DMS79 treated with DMSO at 0.1 percent for 48 hours (cell line): ENCODE measurements at regions not wholly inside any gene's neighbourhood (a gene's known extent, or its start where the extent isn't known, plus 50 kb on each side); places are given as distances from the start of the nearest gene placed in this dataset.

Experiments
- DNase-seq: peaks from one replicate; lab custom pipeline; 2025; lab: John Stamatoyannopoulos, UW

- DNase-seq, result peak; percentile 87
Measured at GRCh38 chr9:14433351-14434157, 119.6 kb upstream of the NFIB start.

DNA sequence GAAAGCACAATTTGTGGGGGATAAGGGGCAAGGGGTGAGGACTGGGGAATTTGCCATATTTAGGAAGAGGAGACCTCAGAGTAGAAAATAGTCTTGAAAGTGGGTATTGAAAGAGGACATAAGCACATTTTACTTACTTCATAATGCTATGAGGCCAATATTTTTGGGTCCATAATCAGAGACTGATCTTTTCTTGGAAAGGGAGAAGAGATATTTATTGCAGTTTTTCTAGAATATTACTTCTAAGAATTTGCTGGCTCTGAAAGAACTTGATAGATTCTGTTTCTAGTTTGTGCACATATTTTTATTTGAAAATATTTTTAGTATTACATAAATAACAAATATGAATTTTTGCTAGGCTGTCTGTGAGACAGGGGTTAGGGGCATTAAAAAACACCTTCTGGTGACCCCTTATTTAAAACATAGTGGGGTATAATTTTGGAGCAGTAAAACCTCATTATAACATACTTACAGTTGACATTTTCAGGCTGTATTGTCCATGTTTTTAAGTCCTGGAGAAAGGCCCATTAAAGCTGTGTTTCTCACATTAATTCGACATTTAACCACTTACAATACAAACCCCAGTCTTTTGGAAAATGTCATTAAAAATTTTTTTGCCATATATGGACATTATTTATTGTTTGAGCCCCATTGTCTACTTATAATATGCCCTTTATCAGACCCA lies 118.9 kb upstream of the NFIB start:
- no peak for DNase-seq

DNA sequence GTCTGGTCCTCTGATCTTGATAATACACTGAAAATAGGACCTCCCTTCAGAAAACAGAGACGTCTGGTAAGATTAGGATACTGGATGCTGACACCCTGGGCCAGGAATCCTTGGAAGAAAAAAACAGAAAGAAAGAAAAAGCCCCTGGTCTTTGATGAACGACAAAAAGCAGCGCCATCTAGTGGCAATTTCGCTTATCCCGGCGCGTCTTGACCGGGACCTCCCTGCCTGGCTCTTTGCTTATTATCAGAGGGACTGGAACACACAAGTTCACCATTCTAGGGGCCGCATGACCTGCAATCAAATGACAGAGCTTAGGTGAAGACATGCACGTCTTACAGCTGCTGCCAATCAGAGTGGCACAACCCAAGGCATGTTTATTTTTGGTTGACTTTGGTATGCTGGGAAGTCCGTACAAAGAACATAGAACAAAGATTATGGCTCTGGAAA lies 114.9 kb upstream of the NFIB start:
- DNase-seq, result peak; percentile 52

DNA sequence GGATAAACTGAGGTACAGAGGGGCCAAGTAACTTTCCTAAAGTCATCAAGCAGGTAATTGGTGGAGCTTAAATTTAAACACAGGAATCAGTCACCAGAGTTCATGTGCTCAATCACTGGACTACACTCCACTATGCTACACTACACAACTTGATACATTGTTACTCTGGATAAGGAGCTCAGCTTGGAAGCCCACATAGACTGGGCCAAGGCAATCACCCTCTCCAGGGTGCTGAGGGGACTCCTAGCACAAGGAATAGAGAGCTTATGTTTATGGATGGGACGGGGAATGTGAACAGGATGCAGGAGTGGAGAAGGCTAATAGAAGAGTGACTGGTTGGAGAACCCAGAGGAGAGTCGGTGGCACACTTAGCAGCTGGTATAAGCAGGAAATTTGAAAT lies 113.5 kb upstream of the NFIB start:
- no peak for DNase-seq

- no peak for DNase-seq
Measured at GRCh38 chr9:14424983-14425382, 111.0 kb upstream of the NFIB start.

- DNase-seq, result no peak
Measured at GRCh38 chr9:14424289-14424688, 110.3 kb upstream of the NFIB start.

DNA sequence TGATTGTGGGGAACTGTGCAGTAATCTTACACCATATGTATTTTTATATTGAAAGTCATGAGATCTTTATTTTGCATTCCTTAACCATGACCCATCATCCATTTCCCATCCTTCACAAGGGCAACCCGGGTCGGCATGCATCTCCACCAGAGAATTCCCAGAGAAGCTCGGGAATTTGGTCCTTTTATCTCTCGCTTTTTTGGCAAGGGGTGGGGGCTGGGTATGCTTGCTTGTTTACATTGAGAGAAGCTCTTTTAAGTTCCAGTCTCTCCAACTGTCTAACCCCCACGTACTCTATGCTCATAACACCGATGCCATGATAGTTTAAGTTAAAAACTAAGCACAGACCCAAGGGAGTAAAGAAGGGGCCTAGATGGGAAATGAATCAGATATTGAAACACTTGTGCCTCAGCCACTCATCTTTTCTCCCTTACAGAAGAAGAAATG lies 109.9 kb upstream of the NFIB start:
- DNase-seq, result no peak

DNA sequence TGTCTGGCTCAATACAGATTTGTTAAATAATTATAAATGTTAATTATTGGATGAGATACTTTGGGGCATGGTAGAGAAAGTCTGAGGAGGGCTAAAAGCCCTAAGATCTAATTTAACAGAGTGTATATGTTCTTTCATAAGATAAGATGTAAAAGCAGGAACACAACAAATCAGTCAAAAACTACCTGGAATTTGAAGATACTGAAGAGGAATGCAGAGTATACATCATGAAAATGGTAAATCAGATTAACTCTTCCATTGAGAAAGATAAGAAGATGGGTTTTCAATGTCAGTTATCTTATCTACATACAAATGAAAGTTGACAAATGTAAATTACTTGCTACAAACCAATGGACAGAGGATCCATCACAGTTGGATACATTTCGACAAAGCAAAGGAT lies 107.3 kb upstream of the NFIB start:
- DNase-seq, result no peak

- DNase-seq, result no peak
Measured at GRCh38 chr9:14418941-14419937, 105.3 kb upstream of the NFIB start.

DNA sequence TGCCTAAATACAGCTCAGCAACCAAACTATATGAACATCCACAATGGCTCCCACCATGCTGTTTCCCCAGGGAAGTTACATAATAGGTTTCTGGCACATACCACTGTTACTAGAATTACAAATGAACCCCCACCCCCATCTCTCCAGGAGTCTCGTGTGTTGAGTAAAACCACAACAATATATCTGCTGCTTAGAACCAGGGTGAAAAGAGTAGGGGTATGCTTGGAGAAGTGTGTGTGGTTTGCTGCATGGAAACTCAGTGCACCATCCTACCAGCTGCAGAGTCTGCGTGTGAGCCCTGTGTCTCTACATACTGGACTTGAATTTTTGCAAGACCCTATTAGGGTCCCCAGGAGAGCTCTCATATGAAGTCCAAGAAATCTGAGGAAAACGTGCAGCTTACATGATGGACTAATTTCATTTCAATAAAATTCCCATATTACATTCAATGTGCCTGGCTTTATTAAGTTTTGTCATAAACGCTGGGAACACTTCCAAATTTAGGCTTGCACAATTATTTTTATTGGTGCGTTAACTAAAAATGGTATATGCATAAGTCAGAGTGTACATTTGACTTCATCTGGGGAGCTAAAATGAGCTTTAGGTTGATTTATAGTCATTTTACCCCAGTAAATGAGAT lies 104.5 kb upstream of the NFIB start:
- DNase-seq, result no peak

DNA sequence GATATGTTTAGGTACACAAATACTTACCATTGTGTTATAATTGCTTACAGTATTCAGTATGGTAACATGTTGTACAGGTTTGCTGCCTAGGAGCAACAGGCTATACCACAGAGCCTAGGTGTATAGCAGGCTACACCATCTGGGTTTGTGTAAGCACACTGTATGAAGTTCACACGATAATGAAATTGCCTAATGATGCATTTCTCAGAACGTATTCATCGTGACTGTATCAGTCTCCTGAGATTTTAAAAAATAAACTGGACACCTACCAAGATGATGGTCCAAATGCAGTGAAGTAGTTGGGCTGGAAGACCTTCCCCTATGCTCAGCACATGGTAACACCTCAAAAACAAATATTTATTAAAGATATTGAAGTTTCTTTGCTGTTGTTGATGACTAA lies 103.3 kb upstream of the NFIB start:
- DNase-seq, result no peak

DNA sequence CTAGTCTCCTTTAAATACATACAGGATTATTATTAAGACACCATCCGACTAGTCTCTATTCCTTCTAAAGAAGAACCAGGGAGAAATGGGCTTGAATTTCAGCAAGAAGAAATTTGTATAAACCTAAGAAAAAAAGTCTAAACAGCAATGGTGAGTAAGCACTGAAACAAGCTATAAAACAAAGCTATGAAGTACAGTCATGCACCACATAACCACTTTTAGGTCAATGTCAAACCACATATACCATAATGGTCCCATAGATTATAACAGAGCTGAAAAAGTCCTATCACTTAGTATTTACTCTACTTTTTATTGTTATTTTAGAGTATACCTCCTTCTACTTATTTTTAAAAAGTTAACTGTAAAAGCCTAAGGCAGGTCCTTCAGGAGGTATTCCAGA lies 102.0 kb upstream of the NFIB start:
- DNase-seq, result no peak

- DNase-seq, result no peak
Measured at GRCh38 chr9:14413812-14414211, 99.9 kb upstream of the NFIB start.

DNA sequence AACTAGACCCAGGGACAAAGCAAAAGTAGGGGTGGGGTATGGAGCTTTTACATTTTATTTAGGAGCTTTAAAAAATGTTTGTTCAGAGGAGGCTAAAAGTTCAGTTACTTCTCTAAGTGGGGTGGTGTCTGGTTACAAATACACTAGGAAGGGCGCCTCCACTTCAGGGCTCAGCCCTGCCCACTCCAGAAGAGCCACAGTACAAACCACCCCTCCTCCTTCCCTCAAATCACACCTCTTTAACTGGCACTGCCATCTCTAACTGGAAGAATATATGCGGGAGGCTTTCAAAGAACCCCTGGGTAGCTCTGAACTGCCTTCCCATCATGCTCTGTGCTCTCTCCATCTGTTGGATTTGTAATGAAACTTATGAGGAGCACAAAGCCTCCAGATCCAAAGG lies 98.8 kb upstream of the NFIB start:
- DNase-seq, result no peak

GRCh38 chr9:14406463-14406862 lies 92.5 kb upstream of the NFIB start:
- no peak for DNase-seq

DNA sequence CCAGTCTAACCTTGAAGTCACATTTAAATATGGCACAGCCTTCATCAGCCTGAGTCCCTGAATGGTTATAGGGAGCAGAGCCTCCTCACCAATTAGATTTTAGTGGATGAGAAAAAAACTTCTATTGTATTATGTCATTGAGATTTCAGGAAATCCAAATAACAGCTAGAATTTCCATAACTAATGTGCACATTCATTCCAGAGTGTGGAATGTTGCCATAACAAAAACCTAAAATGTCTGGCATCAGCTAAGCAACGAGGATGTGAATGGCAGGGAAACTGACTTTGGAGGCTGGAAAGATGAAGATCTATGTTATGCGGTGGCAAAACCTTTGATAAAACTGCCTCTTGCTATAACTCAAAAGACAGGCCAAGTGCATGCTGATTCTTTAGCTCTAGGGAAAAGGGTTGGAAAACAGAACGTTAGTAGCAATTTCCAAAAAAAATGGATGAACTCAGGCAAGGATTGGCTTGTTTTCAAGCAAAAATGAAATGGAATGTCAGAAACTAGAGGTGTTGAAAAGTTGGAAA lies 91.3 kb upstream of the NFIB start:
- DNase-seq, result no peak

DNA sequence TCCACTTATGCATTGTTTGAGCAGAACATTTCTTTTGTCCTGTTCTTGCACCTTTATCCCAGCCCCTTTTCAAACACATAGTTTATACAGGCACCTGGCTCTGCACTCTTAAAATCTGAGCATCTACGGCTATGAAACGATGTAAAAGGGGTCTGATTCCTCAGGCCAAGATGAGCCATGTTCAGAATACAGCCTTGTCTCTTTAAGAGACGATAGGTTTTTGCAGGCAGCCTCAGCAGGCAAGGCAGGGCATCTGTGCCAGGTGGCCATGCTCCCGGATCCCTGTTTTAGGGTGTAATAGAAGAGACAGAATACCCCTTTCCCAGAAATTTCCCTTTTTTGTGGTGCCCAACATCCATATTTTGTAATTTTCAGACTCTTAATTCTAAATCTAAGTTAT lies 89.1 kb upstream of the NFIB start:
- DNase-seq, result no peak

- DNase-seq, result no peak
Measured at GRCh38 chr9:14402583-14402982, 88.6 kb upstream of the NFIB start.

DNA sequence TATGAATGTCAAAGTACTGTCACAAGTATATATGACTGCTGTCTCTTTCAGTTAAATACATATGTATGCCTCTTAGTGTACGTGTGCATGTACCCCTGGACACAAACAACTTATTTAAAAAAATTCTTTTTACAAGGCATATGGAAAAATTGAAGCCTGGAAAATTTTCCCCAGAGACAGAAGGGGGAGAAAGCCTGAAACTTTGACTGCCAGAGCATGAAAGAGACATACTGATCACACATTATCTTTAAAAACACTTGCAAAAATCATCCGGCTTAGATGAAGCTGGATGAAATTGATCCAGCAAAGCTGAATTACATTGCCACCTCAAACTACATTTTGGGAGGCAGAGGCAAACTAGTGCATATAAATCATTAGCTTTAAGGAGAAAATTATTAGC lies 88.0 kb upstream of the NFIB start:
- no peak for DNase-seq

DNA sequence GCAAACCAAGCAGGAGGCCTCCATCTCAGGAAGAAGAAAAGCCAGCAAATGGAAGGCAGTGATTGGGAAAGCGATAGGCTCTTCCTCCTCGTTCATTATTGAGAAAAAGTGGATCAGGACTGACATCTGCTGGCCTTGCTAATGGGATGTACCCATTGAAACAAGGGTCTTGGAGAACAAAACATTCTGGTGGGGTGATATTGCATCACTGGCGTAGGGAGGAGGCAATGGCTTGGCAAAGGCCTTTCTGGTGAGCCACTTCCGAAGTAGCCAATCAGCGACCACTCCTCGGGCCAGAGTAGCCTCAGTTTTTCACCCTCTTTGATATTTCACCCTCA lies 86.7 kb upstream of the NFIB start:
- DNase-seq, result no peak

DNA sequence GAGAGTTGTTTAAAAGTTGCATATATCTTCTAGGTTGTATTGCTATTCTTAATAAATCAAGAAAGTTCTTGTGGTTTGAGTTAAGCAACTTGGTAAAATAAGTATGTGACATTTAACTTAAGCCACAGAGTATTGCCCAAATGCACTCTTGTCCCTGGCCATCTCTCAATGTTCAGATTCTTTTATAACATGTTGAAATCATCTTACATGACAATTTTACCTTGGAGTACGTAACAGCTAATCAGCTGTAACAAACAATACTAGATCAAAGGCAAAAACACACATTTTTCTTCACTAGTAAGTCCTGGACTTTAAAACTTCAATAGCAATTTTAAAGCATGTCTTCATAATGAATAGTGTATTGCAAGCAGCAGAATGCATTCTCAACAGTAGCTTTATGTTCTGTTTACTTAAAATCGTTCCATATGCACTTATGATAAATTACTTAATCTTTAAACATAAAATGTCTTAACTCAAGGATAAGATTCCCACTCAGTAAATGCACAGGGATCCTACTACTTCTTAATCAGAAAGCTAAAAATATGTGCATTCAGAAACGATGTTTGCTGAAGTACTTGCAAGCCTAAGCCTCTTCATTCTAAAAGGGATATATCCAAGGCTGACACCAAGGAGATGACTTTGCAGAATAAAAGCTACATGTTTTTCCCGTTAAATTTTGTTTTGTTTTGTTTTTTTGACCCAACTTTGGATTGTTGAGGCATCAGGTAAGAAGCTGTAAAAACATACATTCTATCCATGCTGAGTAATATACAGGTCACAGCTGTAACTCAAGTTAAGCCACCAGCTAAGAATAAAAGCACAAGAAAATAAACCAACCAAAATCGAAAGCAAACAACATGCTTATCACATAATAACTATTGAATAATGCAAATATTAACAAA lies 86.1 kb upstream of the NFIB start:
- peak; percentile 25 for DNase-seq
